HT-29 (cell line): ENCODE measurements at regions not wholly inside any gene's neighbourhood (a gene's known extent, or its start where the extent isn't known, plus 50 kb on each side); places are given as distances from the start of the nearest gene placed in this dataset.
"Not testable (repeated sequence)": the region's sequence is repeated elsewhere in the genome, so short reads cannot be mapped to it uniquely, and the experiment has no call there.

Experiments used
- DNase-seq: peaks from one replicate; pipeline ENCODE4 v3.0.0-alpha.2; 2015; ENCODE audit warnings: low spot score

DNA sequence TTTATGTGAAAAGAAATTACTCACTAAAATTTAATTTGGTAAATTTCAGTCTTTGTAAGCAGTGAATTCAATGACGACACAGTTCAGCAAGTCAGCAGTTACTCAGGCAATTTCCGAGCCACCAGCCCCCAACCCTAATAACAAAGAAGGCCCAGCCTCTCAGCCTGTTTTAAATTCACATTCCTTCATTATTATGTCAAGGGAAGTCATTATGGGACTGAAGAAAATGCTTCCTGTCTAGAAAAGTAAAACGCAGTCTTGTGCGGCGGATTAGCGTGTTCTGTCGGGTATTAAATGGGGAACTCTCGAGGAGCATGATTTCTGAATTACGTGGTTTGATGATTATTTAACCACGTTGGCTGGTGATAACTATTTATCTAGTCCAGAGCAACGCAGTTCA lies 177.6 kb downstream of the AIPL1 start:
- DNase-seq = no peak

DNA sequence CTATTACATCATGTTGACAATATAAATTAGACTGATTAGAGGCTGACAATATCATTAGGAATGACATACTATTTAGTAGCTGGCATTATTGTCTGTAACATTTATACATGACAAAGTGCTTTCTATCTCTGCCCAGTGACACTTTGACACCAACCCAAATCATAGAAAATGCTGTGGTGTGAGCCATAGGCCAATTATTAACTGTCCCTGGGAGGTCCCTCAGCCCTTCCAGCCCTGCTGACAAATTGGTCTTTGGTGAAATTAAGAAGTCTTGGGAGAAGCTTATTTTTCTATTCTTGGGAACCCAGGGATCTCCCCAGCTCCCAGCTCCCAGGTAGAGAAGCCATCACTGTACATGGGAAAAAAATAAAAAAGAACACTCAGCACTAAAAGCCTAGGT lies 179.6 kb downstream of the AIPL1 start:
- DNase-seq = no peak

DNA sequence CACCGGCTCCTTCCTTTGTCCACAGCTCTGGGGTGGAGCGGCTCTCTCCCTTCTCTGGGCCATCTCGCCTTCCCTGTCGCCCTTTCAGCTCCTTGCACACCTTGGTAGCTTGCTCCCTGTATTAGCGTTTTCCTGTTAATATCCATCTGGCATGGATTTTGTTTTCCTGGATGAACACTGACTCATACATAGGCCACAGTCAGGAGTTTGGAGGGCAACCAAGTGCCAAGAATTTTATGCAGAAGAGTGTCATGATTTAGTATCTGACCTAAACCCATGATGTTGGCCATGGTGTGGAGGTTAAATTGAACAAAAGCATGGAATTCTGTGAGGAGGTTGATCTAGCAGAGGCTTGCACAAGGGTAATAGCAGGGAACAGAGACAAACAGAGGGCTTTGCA lies 180.9 kb downstream of the AIPL1 start:
- DNase-seq = no peak

DNA sequence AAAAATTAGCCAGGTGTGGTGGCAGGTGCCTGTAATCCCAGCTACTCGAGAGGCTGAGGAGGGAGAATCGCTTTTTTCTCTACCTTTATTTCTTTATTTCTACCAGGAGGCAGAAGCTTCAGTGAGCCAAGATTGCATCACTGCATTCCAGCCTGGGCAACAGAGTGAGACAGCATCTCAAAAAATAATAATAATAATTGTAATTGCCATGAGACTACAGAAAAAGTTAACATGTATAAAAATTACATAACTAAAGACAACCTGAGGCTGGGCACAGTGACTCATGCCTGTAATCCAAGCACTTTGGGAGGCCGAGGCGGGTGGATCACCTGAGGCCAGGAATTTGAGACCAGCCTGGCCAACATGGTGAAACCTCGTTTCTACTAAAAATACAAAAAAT lies 181.5 kb downstream of the WSCD1 start:
- DNase-seq = not testable (repeated sequence)

DNA sequence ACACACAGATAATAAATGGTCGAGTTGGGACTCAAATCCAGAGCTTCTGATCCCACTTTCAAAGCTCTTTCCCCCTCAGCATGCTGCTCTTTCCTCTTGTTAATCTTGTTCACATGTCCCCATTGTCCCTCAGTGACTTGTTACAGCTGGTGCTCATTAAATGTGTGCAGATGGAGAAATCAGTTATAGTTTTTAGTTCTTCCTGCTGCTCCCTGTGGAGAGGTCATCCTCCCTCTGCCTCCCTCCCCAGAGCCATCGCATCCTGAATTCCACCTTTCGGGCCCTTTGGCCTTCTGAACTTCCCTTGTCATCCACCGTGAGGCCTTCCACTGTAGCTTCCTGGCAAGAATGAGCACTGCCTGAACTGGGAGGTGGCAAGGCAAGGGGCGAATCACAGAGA lies 179.6 kb downstream of the WSCD1 start:
- no peak for DNase-seq

DNA sequence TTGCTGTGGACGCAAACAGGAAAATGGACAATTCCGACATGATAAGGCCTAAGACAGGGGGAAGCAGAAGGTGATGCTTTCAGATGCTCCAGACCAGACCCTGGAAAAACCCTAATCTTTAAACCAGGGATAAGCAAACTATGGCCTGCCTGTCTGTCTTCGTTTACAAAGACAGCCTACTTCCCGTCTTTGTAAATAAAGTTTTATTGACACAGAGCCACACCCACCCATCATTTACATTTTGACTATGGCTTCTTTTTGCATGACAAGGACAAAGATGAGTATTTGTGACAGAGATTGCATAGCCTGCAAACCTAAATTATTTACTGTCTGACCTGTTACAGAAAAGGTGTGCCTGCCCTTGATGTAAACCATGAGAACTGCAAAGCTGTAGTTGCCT lies 177.9 kb downstream of the WSCD1 start:
- DNase-seq = no peak

DNA sequence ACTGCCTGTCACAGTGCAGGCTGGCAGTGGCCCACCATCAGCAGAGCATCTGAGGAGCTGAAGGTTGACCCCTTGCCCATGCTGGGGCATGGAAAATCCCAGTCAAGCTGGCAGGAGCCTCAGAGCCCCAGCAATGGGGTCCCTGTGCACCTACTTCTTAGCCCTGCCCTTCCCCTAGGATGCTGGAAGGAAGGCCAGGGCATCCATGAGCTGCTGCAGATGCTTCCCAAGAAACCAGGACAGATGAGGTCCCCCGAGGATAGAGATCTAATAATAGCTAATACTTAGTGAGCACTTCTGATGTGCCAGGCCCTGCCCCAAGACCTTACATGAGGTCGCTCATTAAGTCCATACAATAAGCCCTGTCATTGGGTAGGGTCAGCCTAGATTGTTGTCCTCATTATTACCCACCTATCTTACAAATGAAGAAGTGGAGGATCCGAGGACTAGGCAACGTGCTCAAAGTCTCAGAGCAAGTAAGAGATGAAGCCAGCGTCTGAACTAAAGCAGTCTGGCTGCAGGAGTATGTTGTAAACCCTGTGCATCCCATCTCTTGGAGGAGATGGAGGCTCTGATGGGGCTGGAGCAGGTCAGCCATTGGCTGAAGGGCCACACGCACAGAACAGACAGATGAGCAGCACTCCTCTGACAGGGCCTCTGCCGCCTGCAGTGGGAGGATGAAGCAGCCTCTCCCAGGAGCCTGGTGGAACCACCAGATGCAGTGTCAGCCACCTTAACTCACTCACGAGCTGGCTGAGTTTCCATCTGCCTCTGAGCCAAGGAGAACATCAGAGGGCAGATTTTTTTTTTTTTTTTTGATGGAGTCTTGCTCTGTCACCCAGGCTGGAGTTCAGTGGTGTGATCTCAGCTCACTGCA lies 175.4 kb downstream of the WSCD1 start:
- DNase-seq = no peak

DNA sequence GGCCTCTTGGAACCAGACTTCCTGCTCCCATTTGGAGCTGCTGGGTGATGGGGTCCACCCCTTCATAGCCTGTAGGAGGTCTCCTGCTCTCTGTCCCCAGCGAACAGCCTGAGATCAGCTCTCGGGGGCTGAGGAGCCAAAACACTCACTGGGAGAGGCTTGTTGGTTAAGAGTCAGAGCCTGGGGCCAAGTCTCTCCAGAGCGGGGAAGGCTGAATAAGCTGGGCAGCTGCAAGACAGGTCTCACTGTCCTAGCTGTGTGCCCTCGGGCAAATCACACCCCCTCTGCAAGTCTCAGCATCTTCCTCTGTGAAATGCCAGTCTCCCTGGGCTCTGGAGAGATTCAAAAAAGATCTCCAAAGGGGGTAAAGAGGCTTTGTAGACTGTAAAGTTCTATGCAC lies 174.6 kb downstream of the WSCD1 start:
- DNase-seq = no peak

DNA sequence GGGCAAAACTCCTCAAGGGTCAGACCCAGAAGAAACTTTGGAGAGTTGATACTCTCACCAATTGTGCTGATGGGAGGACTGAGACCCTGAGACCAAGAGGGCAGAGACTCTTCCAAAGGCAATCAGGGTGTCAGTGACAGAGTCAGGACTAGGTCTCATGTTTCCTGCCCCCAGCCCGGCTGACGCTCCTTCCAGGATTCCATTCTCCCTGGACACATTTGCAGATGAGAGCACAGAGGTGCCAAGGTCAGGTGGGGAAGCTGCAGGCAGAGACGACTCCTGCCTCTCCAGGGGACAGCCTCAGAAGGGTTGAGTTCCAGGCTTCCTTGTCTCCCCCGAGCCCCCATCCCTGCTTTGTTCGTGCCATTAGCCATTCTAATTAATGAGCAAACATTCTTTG lies 174.1 kb downstream of the WSCD1 start:
- no peak for DNase-seq

DNA sequence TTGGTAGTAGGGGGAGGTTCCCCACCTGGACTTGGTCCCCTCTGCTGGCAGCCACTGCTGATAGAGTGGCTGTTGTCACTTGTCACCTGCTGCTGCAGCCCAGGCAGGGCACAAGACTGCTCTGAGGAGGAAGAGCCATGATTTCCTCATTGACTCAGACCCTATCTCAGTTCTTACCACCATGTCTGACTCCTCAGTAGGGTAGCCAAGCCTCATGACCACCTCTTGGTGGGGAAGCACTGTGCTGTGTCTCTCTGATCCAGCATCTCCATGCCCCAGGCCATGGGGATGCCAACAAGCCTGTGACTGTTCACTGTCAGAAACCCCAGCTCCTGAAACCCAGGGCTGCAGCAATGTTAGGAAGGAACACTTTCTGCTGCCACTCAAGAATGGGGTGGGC lies 173.0 kb downstream of the WSCD1 start:
- no peak for DNase-seq

DNA sequence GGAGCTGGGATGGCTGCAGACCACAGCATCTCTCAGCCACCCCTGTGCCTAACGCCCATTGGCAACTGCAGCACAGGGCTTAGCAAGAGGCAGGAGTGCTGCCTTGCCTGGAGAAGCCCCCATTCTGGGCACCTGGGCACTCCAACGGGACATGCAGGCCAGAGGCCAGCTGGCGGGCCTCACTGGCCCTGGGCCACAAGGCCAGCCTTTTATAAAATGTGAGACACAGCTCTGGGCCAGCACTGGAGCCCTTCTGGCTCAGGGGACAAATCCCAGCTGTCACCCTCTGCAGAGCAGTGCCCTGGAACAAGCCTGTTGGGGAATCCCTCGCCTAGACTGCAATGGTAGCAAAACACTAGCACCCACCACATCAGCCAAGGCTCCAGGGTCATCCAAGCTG lies 171.8 kb downstream of the WSCD1 start:
- DNase-seq = no peak

DNA sequence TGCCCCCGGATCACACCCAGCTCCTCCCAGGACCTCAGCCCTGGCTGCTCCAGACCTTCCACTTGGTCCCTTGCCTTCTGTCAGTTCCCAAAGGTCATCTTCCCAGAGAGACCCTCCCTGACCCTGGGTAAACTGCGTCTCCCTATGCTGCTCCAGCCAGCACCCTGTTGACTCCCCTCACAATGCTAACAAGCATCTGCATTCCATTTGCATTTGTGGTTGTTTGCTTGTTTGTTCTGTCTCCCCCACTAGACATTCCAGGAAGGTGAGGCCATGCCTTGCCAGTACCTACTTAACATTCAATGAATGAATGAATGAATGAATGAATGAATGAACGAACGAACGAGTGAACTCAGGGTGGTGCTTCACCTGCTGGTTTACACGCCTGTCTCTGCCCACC lies 171.2 kb downstream of the WSCD1 start:
- no peak for DNase-seq

DNA sequence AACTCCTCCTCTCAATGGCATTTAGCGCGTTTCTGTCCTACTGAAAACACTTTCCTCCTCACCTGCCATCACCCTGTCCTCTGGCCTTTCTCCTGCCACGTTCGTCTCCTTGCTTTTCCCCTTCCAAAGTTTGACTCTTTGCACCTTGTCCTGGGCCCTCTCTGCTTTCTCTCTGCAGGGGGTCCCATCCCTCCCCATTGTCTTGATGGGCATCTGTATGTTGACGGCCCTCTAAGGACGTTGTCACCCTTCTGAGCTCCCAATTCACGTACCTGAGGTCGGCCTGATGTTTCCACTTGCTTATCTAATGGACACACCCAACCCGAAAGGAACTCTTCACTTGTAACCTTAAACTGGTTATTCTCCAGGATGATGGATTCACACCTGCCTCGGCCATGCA lies 170.4 kb downstream of the WSCD1 start:
- no peak for DNase-seq

DNA sequence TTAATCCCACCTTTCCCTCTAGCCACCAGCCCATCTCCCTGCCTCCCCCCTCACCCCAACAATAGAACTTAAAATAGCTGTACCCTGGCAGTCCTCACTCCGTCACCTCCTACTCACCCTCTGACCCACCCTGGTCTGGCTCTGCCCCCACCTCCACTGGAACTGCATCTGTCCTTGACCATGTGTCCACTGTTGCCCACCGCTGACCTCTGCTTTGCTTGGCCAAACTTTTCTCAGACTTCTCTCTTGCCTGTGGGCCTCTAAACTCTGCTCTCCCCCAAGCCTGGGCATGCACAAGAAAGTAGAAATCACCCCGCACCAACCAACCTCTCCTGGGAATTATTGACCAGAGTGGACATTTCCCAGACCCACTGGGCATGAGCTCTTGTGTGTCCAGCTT lies 169.8 kb downstream of the WSCD1 start:
- DNase-seq = no peak

DNA sequence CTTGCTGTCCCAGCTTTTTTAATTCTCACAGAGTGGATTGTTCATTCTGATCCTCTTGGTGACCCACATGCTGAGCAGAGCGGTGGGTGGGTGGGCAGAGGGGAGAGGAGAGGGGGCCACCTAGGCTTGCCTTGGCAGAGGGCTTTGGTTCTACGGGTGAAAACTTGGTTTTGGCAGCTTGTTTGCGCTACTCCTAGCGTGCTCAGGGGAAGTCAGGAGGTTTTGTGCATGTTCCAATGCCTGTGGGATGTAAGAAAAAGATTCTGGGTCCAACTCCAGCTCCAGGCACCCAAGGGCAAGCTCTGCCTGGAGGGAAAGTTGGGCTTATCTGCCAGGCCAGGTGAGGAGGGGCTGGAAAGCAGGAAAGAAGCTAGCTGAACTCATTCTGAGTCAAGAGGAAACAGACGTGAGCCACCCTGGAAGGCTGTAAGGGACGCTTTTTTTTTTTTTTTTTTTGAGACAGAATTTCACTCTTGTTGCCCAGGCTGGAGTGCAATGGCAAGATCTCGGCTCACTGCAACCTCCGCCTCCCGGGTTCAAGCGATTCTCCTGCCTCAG lies 169.1 kb downstream of the WSCD1 start:
- no peak for DNase-seq

DNA sequence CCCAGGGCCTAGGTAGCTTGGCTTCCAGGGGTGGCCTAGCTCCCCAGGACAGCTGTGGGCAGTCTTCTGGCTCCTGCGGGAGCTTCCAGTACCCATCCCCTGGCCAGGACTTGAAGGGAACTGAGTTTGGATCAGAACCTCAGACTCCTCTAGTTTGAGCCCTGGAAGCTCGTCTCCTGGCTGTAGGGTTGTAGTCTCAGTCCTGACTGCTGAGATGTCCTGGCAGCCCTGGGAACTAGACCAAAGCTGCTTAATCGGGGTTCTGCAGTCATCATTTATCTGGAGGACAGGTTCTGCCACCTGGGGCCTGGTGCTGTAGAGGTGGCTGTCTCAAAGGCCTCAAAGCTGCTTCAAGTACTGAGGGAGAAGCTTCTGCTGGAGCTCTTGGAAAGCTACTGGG lies 163.7 kb downstream of the WSCD1 start:
- DNase-seq = no peak

DNA sequence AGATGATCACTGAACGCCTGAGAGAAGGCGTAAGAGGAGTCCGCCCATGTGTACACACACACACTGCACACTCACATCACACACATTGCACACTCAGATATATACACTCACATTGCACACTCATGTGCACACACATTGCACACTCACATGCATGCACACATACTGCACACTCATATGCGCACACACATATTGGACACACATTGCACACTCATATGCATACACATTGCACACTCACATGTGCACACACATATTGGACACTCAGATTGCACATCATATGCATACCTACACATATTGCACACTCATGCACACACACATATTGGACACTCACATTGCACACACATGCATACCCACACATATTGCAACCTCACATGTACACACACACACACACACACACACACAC lies 163.2 kb downstream of the WSCD1 start:
- no peak for DNase-seq

DNA sequence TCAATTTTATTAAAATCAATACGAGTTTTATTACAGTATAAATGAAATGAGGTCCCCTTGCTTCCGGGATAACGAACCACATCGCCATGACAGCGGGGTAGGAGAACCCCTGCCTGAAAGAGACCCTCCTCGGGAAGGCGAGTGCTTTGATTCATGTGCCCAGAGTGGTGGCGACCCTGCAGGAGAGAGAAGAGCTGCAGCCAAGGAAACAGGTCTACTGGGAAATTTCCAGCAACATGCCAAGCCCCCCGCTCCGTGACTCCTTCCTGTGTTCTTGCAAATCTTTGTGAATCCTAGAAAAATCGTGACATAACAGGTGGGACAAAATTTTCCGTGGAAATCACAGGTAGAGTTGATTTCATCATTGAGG lies 162.5 kb downstream of the WSCD1 start:
- DNase-seq = no peak

DNA sequence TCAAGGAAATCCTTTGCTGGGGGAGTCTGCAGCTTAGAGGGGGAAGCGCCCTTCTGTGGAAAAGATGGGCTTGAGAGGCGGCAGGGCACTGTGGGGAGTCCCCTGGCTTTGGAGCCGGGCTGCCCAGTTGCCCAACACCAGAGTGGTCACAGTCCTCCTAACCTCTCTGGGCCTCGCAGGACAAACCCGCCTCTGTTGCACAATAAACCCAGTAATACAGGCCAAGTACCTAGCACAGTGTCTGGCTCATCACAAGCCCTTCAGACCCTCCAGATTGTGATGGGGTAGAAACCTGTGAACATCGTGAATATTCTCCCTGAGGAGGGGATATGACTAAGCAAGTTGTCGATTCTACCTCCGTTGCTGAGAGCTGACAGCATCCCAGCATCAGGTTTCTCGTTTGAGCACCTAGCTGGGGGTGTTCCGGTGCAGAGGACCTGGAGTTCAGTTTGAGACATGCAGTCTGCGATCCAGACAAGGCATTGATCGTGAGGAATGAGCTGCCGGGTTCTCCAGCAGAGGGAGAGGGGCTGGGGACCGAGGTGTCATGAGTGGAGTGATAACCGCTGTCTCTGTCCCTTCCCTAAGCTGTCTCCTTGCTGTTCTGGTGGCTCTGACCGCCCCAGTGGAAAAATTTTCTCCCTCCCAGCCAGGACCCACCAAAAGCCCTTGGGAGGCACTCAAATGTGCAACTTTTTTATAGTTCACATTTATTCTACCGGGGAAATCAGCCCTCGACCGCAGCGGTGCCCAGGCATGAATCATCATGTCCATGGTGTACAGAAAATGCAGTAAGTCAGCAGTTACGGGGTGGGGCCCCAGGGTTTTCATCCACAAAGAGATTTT lies 161.9 kb downstream of the WSCD1 start:
- no peak for DNase-seq

DNA sequence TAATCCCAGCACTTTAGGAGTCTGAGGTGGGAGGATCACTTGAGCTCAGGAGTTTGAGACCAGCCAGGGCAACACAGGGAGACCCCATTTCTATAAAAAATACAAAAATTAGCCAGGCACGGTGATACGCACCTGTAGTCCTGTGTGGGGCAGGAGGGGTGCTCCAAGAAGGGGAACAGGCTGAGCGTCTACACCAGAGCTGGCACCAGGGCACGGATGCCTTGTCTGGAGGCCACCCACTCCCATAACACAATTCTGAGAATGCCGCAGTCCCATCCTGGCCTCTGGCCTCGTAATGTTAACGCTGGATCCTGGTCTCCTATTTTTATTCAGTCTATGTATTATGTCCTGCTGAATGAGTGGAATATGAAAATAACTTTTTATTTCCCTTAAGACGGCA lies 161.3 kb downstream of the WSCD1 start:
- no peak for DNase-seq

DNA sequence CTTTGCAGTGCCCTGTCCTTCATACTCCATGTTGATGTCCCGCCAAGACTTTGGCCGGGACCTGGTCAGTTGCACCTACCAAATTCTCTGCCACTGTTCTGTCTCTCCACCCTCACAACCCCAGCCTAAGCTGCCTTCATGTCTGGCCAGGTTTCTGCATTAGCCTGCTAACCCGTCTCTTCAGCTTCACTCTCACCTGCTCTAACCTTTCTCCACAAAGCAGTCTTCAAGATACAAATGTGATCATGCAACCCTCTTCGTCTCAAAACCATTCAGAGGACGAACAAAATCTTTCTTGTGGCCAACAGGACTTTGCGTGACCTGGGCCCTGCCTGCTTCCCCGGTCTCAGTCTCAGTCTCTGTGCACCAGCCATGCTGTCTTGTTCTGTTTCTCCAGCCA lies 148.2 kb downstream of the WSCD1 start:
- DNase-seq = no peak

DNA sequence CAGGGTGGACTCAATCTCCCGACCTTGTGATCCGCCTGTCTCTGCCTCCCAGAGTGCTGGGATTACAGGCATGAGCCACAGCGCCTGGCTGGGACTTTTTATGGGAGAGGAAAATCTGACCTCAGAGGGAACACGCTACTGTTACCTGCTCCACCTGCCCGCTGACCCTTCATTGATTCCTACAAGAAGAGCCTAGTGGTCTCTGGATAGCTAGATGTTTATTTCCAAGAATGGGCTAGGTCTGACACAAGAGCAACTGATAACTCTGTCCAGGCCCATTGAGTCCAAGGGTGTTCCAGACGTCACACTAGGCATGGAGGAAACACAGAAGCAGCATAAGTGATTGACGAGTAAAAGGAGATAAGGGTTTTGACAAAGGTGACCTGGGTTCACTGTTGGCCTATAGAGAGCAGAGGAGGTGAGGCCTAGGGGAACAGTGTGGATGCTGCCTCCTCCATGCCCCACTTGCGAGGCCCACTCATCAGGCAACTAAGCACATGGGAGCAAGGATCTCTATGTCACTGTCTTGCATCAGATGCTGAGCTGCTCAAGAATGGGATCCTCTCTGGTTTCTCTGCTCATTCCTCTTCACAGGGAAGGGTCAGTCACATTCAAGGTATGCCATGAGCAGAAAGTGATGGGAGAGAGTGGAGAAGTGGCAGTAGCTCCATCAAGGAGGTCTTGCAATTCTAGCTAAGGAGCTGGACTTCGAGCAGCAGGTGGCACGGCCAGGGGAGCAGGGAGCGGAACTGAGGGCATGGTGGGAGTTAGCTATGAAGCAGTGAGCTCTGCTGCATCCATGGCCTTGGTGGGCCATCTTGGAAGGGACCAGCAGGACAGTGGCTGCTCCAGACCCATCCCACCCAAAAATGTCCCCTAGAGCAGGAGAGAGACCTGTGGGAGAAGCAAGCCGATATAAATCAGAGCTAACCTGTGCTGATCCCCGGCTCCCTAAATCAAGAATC lies 145.2 kb downstream of the WSCD1 start:
- no peak for DNase-seq
